Neuronal stem cell (in vitro differentiated cells): ENCODE measurements at regions not wholly inside any gene's neighbourhood (a gene's known extent, or its start where the extent isn't known, plus 50 kb on each side); places are given as distances from the start of the nearest gene placed in this dataset.
"Not testable (repeated sequence)": the region's sequence is repeated elsewhere in the genome, so short reads cannot be mapped to it uniquely, and the experiment has no call there.

Experiments used
- DNase-seq: peaks from one replicate; pipeline ENCODE4 v3.0.0-alpha.2; 2013; ENCODE audit warnings: low spot score
- H2AFZ ChIP-seq: one replicate; pipeline ENCODE4 v1.6.1; 2013; ENCODE audit warnings: mild to moderate bottlenecking, low read length, inconsistent platforms
- H2AK5ac ChIP-seq: 2 replicates; pipeline ENCODE4 v1.6.1; 2013; ENCODE audit warnings: low read depth, mild to moderate bottlenecking, inconsistent platforms, low read length, moderate library complexity, mixed read lengths
- H2BK120ac ChIP-seq: 2 replicates; pipeline ENCODE4 v1.6.1; 2013; ENCODE audit warnings: low read depth, mild to moderate bottlenecking, inconsistent platforms, low read length, moderate library complexity, mixed read lengths
- H2BK12ac ChIP-seq: one replicate; pipeline ENCODE4 v1.6.1; 2013; ENCODE audit warnings: low read length, inconsistent platforms
- H2BK15ac ChIP-seq: 2 replicates; pipeline ENCODE4 v1.6.1; 2013; ENCODE audit warnings: mild to moderate bottlenecking, low read length, inconsistent platforms, mixed read lengths
- H2BK5ac ChIP-seq: one replicate; pipeline ENCODE4 v1.6.1; 2013; ENCODE audit warnings: inconsistent platforms, mild to moderate bottlenecking, low read length, moderate library complexity
- H3K14ac ChIP-seq: one replicate; pipeline ENCODE4 v1.6.1; 2013; ENCODE audit warnings: low read length, inconsistent platforms
- H3K18ac ChIP-seq: 2 replicates; pipeline ENCODE4 v1.6.1; 2013; ENCODE audit warnings: low read length, inconsistent platforms
- H3K23ac ChIP-seq: 2 replicates; pipeline ENCODE4 v1.6.1; 2013; ENCODE audit warnings: low read depth, mild to moderate bottlenecking, mixed read lengths, low read length, inconsistent platforms; ENCODE audit not compliant: poor library complexity
- H3K27ac ChIP-seq: replicated peaks from 3 replicates; pipeline ENCODE4 v1.5.1; 2013; ENCODE audit warnings: low read length, inconsistent platforms
- H3K27me3 ChIP-seq, 3 experiments: 2 replicates each; pipeline ENCODE4 v1.6.1; 2013; ENCODE audit warnings: low read length in 3 of 3, mild to moderate bottlenecking in 2 of 3, inconsistent platforms in 1 of 3, low read depth in 1 of 3, mixed read lengths in 1 of 3, moderate library complexity in 1 of 3; ENCODE audit not compliant: control insufficient read depth in 3 of 3, insufficient read depth in 3 of 3
- H3K36me3 ChIP-seq, 2 donors: replicated peaks in 1 of 2; 2 replicates each; pipeline ENCODE4 v1.6.1; 2013; ENCODE audit warnings: low read length in 2 of 2; ENCODE audit not compliant: control insufficient read depth in 2 of 2, insufficient read depth in 2 of 2
- H3K4ac ChIP-seq: 2 replicates; pipeline ENCODE4 v1.6.1; 2013; ENCODE audit warnings: inconsistent platforms, mild to moderate bottlenecking, low read length, moderate library complexity
- H3K4me1 ChIP-seq, 2 donors: 1 replicate in 1 of 2; 2 replicates in 1 of 2; pipeline ENCODE4 v1.6.1; 2013; ENCODE audit warnings: low read length in 2 of 2, low read depth in 1 of 2; ENCODE audit not compliant: control insufficient read depth in 2 of 2, insufficient read depth in 1 of 2
- H3K4me2 ChIP-seq: one replicate; pipeline ENCODE4 v1.6.1; 2013; ENCODE audit warnings: mild to moderate bottlenecking, low read length, inconsistent platforms; ENCODE audit not compliant: insufficient read depth, poor library complexity, severe bottlenecking
- H3K4me3 ChIP-seq, 2 donors: 2 replicates each; pipeline ENCODE4 v1.5.1; 2013; ENCODE audit warnings: low read length in 2 of 2, mild to moderate bottlenecking in 2 of 2, inconsistent platforms in 1 of 2, moderate library complexity in 1 of 2
- H3K79me1 ChIP-seq: one replicate; pipeline ENCODE4 v1.6.1; 2013; ENCODE audit warnings: low read depth, mild to moderate bottlenecking, inconsistent platforms, low read length, moderate library complexity
- H3K9ac ChIP-seq: one replicate; pipeline ENCODE4 v1.6.1; 2013; ENCODE audit warnings: mild to moderate bottlenecking, low read depth, low read length, inconsistent platforms; ENCODE audit not compliant: poor library complexity
- H3K9me3 ChIP-seq, 2 donors: replicated peaks in 1 of 2; 2 replicates each; pipeline versions ENCODE3 to v1.6.1; 2013; ENCODE audit warnings: low read length in 2 of 2, mild to moderate bottlenecking in 2 of 2, inconsistent platforms in 1 of 2, low read depth in 1 of 2, mixed read lengths in 1 of 2, moderate library complexity in 1 of 2; ENCODE audit not compliant: control insufficient read depth in 2 of 2, insufficient read depth in 1 of 2
- H4K8ac ChIP-seq: one replicate; pipeline ENCODE4 v1.6.1; 2013; ENCODE audit warnings: low read depth, mild to moderate bottlenecking, inconsistent platforms, low read length, moderate library complexity
- H4K91ac ChIP-seq: one replicate; pipeline ENCODE4 v1.6.1; 2013; ENCODE audit warnings: low read length, low read depth, mild to moderate bottlenecking, inconsistent platforms; ENCODE audit not compliant: poor library complexity
- whole genome bisulfite sequencing, 2 donors: extraction: QIAGEN DNeasy Blood & Tissue Kit; methylation state at CpG; one replicate each; pipeline ENCODE4 v1.1.7; 2013; ENCODE audit warnings: missing lambda C conversion rate in 2 of 2, mixed read lengths in 1 of 2; ENCODE audit not compliant: insufficient read length in 2 of 2, insufficient replicate concordance in 1 of 2; ENCODE audit errors: extremely low coverage in 2 of 2; 5-methylcytosine and 5-hydroxymethylcytosine counted together

- Histone ChIP-seq H3K79me1 (no peaks in the 10 kb centered on the region), H3K4me3 (no peak overlapping the region), H2AK5ac (peak overlapping the region; percentile 61), H3K27me3 (peaks cover 29 to 57% (median 43%) of the 10 kb centered on the region in 3 experiments), H2BK120ac (no peak overlapping the region), H3K4ac (no peak overlapping the region), H3K4me2 (peak overlapping the region; percentile 96), H3K27ac (no peak overlapping the region), H3K9ac (no peak overlapping the region), H3K18ac (peak overlapping the region; percentile 57), H2BK5ac (no peak overlapping the region), H4K91ac (no peak overlapping the region), H3K36me3 (no peaks in the 10 kb centered on the region), H2BK15ac (peak overlapping the region; percentile 24), H3K14ac (no peak overlapping the region), H4K8ac (no peak overlapping the region), H2BK12ac (no peak overlapping the region), H2AFZ (no peak overlapping the region), H3K9me3 (no peaks in the 10 kb centered on the region), H3K23ac (peak overlapping the region; percentile 10), H3K4me1 (peaks cover 16% of the 10 kb centered on the region in 2 donors)
- WGBS, 2 donors: no CpG with 5 or more reads among the region's 43 CpGs
- no peak for DNase-seq
These were observed 117.4 kb upstream of the SMURF2 start for GRCh38 chr17:64779376-64780095.

GRCh38 chr17:64779098-64779375 is 116.9 kb upstream of the SMURF2 start:
- Histone ChIP-seq H3K27me3 (peaks cover 29 to 57% (median 43%) of the 10 kb centered on the region in 3 experiments), H2AFZ (peak overlapping the region; percentile 55), H3K4me3 (peak overlapping the region; percentile 19 to 65), H3K4me2 (peak overlapping the region; percentile 62), H3K4me1 (peaks cover 16% of the 10 kb centered on the region in 2 donors)
- H2BK120ac ChIP-seq, H3K14ac ChIP-seq, DNase-seq, H4K91ac ChIP-seq, H2BK5ac ChIP-seq, H2BK15ac ChIP-seq, H3K27ac ChIP-seq, H3K9me3 ChIP-seq, H2AK5ac ChIP-seq, H3K79me1 ChIP-seq, H3K18ac ChIP-seq, H3K9ac ChIP-seq, H3K4ac ChIP-seq, H3K23ac ChIP-seq, H2BK12ac ChIP-seq, H3K36me3 ChIP-seq, H4K8ac ChIP-seq: not testable (repeated sequence)
- no CpG with 5 or more reads among the region's 13 CpGs for WGBS, 2 donors

- H2AFZ ChIP-seq: peak overlapping the region; percentile 55
- no peaks in the 10 kb centered on the region for H3K9me3 ChIP-seq
- no CpG with 5 or more reads among the region's 107 CpGs for WGBS, 2 donors
- peak overlapping the region; percentile 85 for H2BK15ac ChIP-seq
- H3K9ac ChIP-seq: peak overlapping the region; percentile 63
- peak overlapping the region; percentile 58 for H2BK12ac ChIP-seq
- H3K4me2 ChIP-seq: peak overlapping the region; percentile 62
- no peak overlapping the region for H2BK120ac ChIP-seq
- H3K4me3 ChIP-seq: peak overlapping the region; percentile 19 to 65
- H3K4ac ChIP-seq: no peak overlapping the region
- DNase-seq: no peak
- H3K27ac ChIP-seq: no peak overlapping the region
- peak overlapping the region; percentile 90 for H3K14ac ChIP-seq
- no peak overlapping the region for H2BK5ac ChIP-seq
- peak overlapping the region; percentile 87 for H3K18ac ChIP-seq
- H3K4me1 ChIP-seq: peaks cover 16 to 18% of the 10 kb centered on the region in 2 donors
- H3K79me1 ChIP-seq: no peaks in the 10 kb centered on the region
- H3K23ac ChIP-seq: peak overlapping the region; percentile 80
- peak overlapping the region; percentile 94 for H2AK5ac ChIP-seq
- H3K36me3 ChIP-seq: no peaks in the 10 kb centered on the region
- H4K8ac ChIP-seq: no peak overlapping the region
- peaks cover 29 to 57% (median 43%) of the 10 kb centered on the region in 3 experiments for H3K27me3 ChIP-seq
- H4K91ac ChIP-seq: no peak overlapping the region
These were observed 116.4 kb upstream of the SMURF2 start for GRCh38 chr17:64778240-64779097.
